Calu3 (cell line): ENCODE measurements at regions not wholly inside any gene's neighbourhood (a gene's known extent, or its start where the extent isn't known, plus 50 kb on each side); places are given as distances from the start of the nearest gene placed in this dataset.

ENCODE experiments used
- BruUV-seq: library from RNA; stranded (reverse); fragments of 400-500 nt; replicated peaks from 2 replicates; lab custom pipeline; 2021; lab: Mats Ljungman, UMichigan
- CTCF ChIA-PET: fragments of 300-600 bp; sonication (Branson Sonifier 250); formaldehyde crosslinking; loops from one replicate; lab custom pipeline; 2022; ENCODE audit warnings: antibody characterized with exemption; lab: Charles Lee
- DNase-seq: peaks from one replicate; pipeline ENCODE4 v3.0.0; 2022
- H3K27ac Mint-ChIP-seq: one replicate; pipeline ENCODE4 v1.8.0; 2022; ENCODE audit warnings: mixed read lengths; ENCODE audit not compliant: unreplicated experiment
- H3K27me3 Mint-ChIP-seq: one replicate; pipeline ENCODE4 v1.8.0; 2022; ENCODE audit warnings: mixed read lengths; ENCODE audit not compliant: unreplicated experiment
- H3K36me3 Mint-ChIP-seq: one replicate; pipeline ENCODE4 v1.8.0; 2022; ENCODE audit warnings: mild to moderate bottlenecking, moderate library complexity, mixed read lengths; ENCODE audit not compliant: insufficient read depth, unreplicated experiment
- H3K4me1 Mint-ChIP-seq: one replicate; pipeline ENCODE4 v1.8.0; 2022; ENCODE audit warnings: mild to moderate bottlenecking, low read depth, mixed read lengths; ENCODE audit not compliant: unreplicated experiment
- H3K4me3 Mint-ChIP-seq: one replicate; pipeline ENCODE4 v1.8.0; 2022; ENCODE audit warnings: mild to moderate bottlenecking, low read depth, moderate library complexity, mixed read lengths; ENCODE audit not compliant: unreplicated experiment
- H3K9me3 Mint-ChIP-seq: one replicate; pipeline ENCODE4 v1.8.0; 2022; ENCODE audit warnings: low read depth, mixed read lengths; ENCODE audit not compliant: unreplicated experiment
- CTCF ChIP-seq: fragments of 200-600 bp; IDR thresholded peaks from one replicate; pipeline ENCODE4 v1.8.0; 2022; ENCODE audit warnings: antibody characterized with exemption; ENCODE audit not compliant: unreplicated experiment
- intact Hi-C: fragments of 100-400 bp; cut with micrococcal nuclease; formaldehyde crosslinking; loops from one replicate; pipeline ENCODE4 v1.10.0; 2022; ENCODE audit not compliant: unreplicated experiment

GRCh38 chr4:38366456-38366855 lies 297.5 kb upstream of the KLF3 start:
- BruUV-seq = no TSS peak
- no peaks in the 10 kb centered on the region for H3K9me3 Mint-ChIP-seq
- CTCF ChIA-PET = no interaction called here
- H3K27ac Mint-ChIP-seq = no peak overlapping the region
- no peaks in the 10 kb centered on the region for H3K36me3 Mint-ChIP-seq
- no peak for DNase-seq
- intact Hi-C loops = no loop called here
- no peaks in the 10 kb centered on the region for H3K27me3 Mint-ChIP-seq
- TF ChIP-seq CTCF = no peak
- H3K4me1 Mint-ChIP-seq = peaks cover 13% of the 10 kb centered on the region
- H3K4me3 Mint-ChIP-seq = no peak overlapping the region

- no peak for DNase-seq
- Mint-ChIP-seq H3K36me3 (no peaks in the 10 kb centered on the region), H3K27ac (no peak overlapping the region), H3K4me1 (peaks cover 13% of the 10 kb centered on the region), H3K27me3 (no peaks in the 10 kb centered on the region), H3K4me3 (no peak overlapping the region), H3K9me3 (no peaks in the 10 kb centered on the region)
- CTCF ChIA-PET = interaction anchor here (0.6 kb wide), 1 partner anchor 1064 kb away, joined by 4 read pairs; no protein-coding TSS in a partner anchor
- TF ChIP-seq CTCF = no peak
- no TSS peak for BruUV-seq
- intact Hi-C loops = no loop called here
Observed at GRCh38 chr4:38366997-38367396, 297.0 kb upstream of the KLF3 start.

GRCh38 chr4:38367642-38368174 lies 296.3 kb upstream of the KLF3 start:
- DNase-seq = no peak
- intact Hi-C loops = no loop called here
- Mint-ChIP-seq H3K4me1 (peaks cover 13% of the 10 kb centered on the region), H3K9me3 (no peaks in the 10 kb centered on the region), H3K36me3 (no peaks in the 10 kb centered on the region), H3K27ac (no peak overlapping the region), H3K4me3 (no peak overlapping the region), H3K27me3 (no peaks in the 10 kb centered on the region)
- TF ChIP-seq CTCF = no peak
- CTCF ChIA-PET = interaction anchor here (0.6 kb wide), 1 partner anchor 1063 kb away, joined by 4 read pairs; no protein-coding TSS in a partner anchor
- no TSS peak for BruUV-seq

- no peak for DNase-seq
- Mint-ChIP-seq H3K4me1 (peaks cover 13% of the 10 kb centered on the region), H3K27me3 (no peaks in the 10 kb centered on the region), H3K36me3 (no peaks in the 10 kb centered on the region), H3K9me3 (no peaks in the 10 kb centered on the region), H3K4me3 (no peak overlapping the region), H3K27ac (no peak overlapping the region)
- TF ChIP-seq CTCF = no peak
- no TSS peak for BruUV-seq
- CTCF ChIA-PET = no interaction called here
- intact Hi-C loops = no loop called here
Observed at GRCh38 chr4:38368613-38369012, 295.4 kb upstream of the KLF3 start.
